Thoracic aorta (tissue), 2 donors: ENCODE measurements at regions not wholly inside any gene's neighbourhood (a gene's known extent, or its start where the extent isn't known, plus 50 kb on each side); places are given as distances from the start of the nearest gene placed in this dataset.

Experiments used
- ATAC-seq: fragments of 150-250 bp; one replicate; pipeline ENCODE4 v1.8.0; 2017; ENCODE audit warnings: low read depth; ENCODE audit not compliant: insufficient number of reproducible peaks, low FRiP score
- DNase-seq: peaks from one replicate; pipeline ENCODE4 v3.0.0-alpha.2; 2020; ENCODE audit warnings: low spot score
- H3K27ac ChIP-seq, 2 donors: fragments of 200-600 bp; sonication (generic); 1 replicate in 1 of 2; 2 replicates in 1 of 2; pipeline ENCODE4 v1.5.1; 2016; ENCODE audit warnings: mild to moderate bottlenecking in 2 of 2, moderate library complexity in 2 of 2
- H3K27me3 ChIP-seq: fragments of 200-600 bp; sonication (generic); replicated peaks from 2 replicates; pipeline ENCODE4 v1.6.0; 2016; ENCODE audit warnings: mild to moderate bottlenecking; ENCODE audit not compliant: insufficient read depth
- H3K36me3 ChIP-seq: fragments of 200-600 bp; sonication (generic); one replicate; pipeline ENCODE4 v1.5.1; 2016
- H3K4me1 ChIP-seq, 2 donors: fragments of 200-600 bp; sonication (generic); 1 replicate in 1 of 2; 2 replicates in 1 of 2; pipeline versions ENCODE4 v1.5.1 to v1.6.0; 2016; ENCODE audit warnings: low read depth in 2 of 2, mild to moderate bottlenecking in 1 of 2; ENCODE audit not compliant: control insufficient read depth in 1 of 2
- H3K4me3 ChIP-seq: fragments of 200-600 bp; sonication (generic); 2 replicates; pipeline ENCODE4 v1.5.1; 2016; ENCODE audit warnings: mild to moderate bottlenecking
- H3K9me3 ChIP-seq: fragments of 200-600 bp; sonication (generic); 2 replicates; pipeline ENCODE4 v1.5.1; 2016
- TF ChIP-seq, protein P1 (sequence below): fragments of 200-600 bp; sonication (generic); IDR thresholded peaks from one replicate; pipeline ENCODE4 v1.5.1; 2019; ENCODE audit warnings: antibody characterized with exemption

DNA sequence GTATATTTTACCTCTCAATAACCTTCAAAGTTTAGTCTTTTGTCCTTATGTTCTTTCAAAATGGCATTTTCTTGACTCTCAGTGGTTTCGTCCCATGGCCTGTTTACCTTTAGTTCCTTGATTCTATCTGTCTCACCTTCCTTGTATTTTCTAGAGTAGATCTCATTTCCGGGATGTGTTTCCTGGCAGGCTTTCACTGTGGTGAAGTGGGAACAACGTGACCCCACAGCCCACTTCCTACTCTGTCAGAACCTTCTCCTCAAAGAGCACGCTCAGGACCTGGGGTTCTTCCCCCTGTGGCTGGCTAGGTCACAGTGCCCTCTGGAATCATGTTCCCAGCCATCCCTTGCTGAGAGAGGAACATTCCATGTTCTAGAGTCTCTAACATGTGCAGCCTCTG lies 129.9 kb upstream of the ZNF32 start:
- no peak for DNase-seq
- TF ChIP-seq, protein P1, sequence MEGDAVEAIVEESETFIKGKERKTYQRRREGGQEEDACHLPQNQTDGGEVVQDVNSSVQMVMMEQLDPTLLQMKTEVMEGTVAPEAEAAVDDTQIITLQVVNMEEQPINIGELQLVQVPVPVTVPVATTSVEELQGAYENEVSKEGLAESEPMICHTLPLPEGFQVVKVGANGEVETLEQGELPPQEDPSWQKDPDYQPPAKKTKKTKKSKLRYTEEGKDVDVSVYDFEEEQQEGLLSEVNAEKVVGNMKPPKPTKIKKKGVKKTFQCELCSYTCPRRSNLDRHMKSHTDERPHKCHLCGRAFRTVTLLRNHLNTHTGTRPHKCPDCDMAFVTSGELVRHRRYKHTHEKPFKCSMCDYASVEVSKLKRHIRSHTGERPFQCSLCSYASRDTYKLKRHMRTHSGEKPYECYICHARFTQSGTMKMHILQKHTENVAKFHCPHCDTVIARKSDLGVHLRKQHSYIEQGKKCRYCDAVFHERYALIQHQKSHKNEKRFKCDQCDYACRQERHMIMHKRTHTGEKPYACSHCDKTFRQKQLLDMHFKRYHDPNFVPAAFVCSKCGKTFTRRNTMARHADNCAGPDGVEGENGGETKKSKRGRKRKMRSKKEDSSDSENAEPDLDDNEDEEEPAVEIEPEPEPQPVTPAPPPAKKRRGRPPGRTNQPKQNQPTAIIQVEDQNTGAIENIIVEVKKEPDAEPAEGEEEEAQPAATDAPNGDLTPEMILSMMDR, result no peak
- no peaks in the 10 kb centered on the region for H3K9me3 ChIP-seq
- peaks cover 0 to 16% of the 10 kb centered on the region in 2 donors for H3K4me1 ChIP-seq
- no peak for ATAC-seq
- no peak overlapping the region for H3K4me3 ChIP-seq
- no peak overlapping the region for H3K27ac ChIP-seq
- no peaks in the 10 kb centered on the region for H3K36me3 ChIP-seq
- H3K27me3 ChIP-seq, result no peaks in the 10 kb centered on the region

DNA sequence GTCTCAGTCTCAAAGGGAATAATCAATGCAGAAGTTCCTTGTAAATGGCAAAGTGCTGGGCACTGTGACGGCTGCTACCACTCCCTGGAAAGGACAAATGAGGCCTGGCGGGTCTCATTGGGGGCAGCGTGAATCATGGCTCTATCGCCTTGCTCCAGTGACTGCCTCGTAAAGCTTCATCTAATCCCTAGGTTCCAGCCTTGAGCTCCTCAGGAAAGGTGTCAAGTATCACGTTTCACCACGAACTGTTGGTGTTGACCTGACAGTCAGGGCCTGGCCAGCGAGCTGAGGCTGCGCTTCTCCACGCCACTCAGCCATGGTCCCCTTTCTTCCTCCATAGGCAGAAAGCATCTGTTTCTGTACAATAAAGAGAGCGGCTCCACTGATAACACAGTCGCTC lies 126.7 kb upstream of the ZNF32 start:
- no peaks in the 10 kb centered on the region for H3K4me1 ChIP-seq
- no peak for DNase-seq
- TF ChIP-seq, protein P1, result no peak

DNA sequence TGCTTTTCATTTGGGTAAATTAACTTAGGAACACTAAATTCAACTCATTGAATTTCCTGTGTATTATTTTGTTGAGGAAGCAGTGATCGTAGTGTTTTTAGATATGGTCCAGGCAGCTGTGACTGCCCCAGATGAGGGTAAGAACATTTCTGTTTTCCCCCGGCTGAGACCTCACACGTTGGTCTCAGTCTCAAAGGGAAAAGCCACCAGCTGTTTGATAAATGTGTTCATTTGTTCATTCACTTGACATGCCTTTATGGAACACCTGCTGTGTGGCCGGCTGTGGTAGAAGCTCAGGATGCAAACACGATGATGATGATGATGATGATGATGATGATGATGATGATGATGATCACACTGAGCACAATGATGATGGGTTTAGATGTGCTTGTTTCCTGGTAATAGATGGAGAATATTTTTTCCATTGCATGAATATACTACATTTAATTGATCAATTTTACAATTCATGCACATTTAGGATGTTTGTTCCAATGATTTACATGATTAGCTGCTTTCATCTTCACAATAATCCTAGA lies 125.6 kb upstream of the ZNF32 start:
- Histone ChIP-seq H3K27me3 (no peaks in the 10 kb centered on the region), H3K4me3 (no peak overlapping the region), H3K4me1 (no peaks in the 10 kb centered on the region), H3K27ac (no peak overlapping the region), H3K9me3 (no peaks in the 10 kb centered on the region), H3K36me3 (no peaks in the 10 kb centered on the region)
- ATAC-seq (no peak), DNase-seq (no peak)
- TF ChIP-seq, protein P1, result no peak

More for the DNA sequence above, 126.7 kb upstream of the ZNF32 start:
- Histone ChIP-seq H3K9me3 (no peaks in the 10 kb centered on the region), H3K36me3 (no peaks in the 10 kb centered on the region), H3K4me3 (no peak overlapping the region), H3K27ac (no peak overlapping the region), H3K27me3 (no peaks in the 10 kb centered on the region)
- no peak for ATAC-seq

DNA sequence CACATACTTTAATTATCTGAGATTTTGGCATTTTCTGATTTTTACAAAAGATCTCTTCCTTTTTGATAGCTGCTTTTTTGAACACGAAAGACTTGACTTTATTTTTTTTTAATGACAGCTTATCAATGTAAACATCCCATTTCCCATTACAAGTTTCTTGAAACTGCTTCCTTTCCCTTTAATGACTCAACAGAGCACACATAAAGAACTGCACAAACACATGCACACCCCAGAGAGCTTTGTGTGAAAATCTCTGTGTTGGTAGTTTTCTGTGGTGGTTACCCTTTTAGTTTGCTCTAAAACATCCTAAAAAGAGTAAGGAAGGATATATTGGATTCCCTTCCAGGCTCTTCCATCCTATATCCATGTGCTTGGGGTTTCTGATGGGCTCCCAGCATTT lies 125.1 kb upstream of the ZNF32 start:
- ATAC-seq (no peak), DNase-seq (no peak)
- Histone ChIP-seq H3K36me3 (no peaks in the 10 kb centered on the region), H3K9me3 (no peaks in the 10 kb centered on the region), H3K27ac (no peak overlapping the region), H3K4me1 (no peaks in the 10 kb centered on the region), H3K4me3 (no peak overlapping the region), H3K27me3 (no peaks in the 10 kb centered on the region)
- TF ChIP-seq, protein P1, result no peak

DNA sequence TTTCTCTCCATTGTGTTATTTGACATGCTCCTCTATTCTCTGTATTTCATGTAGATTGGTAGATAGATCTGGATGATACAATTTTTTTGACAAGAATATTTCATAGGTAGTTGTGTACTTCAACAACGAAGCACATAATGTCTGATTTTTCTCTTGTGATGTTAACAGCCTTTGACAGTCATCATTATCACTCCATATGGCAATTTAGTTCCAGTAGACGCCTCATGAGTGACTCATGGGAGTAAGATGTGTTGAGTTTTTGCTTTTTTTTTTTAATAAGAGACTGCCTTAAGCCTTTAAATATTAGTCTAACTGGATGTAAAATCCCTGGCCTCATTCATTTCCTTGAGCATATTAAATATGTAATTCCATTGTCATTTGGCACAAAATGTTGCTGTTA lies 123.5 kb upstream of the ZNF32 start:
- H3K36me3 ChIP-seq, result no peaks in the 10 kb centered on the region
- no peaks in the 10 kb centered on the region for H3K27me3 ChIP-seq
- no peak overlapping the region for H3K4me3 ChIP-seq
- no peak for DNase-seq
- no peak overlapping the region for H3K27ac ChIP-seq
- peaks cover 4% of the 10 kb centered on the region for H3K9me3 ChIP-seq
- no peaks in the 10 kb centered on the region for H3K4me1 ChIP-seq
- no peak for ATAC-seq
- TF ChIP-seq, protein P1, result no peak
